Esophagus muscularis mucosa (tissue), 3 donors: ENCODE measurements at regions not wholly inside any gene's neighbourhood (a gene's known extent, or its start where the extent isn't known, plus 50 kb on each side); places are given as distances from the start of the nearest gene placed in this dataset.

Experiments used
- EP300 ChIP-seq: sonication (generic); formaldehyde crosslinking; IDR thresholded peaks from one replicate; pipeline ENCODE4 v1.6.1; 2017; ENCODE audit warnings: antibody characterized with exemption
- TF ChIP-seq, protein P1 (sequence below), 3 experiments: fragments of 200-600 bp in 2 of 3; fragments of 450-650 bp in 1 of 3; sonication (generic) in 2 of 3; IDR thresholded peaks; one replicate each; pipeline ENCODE4 v1.5.1; 2017 to 2019; ENCODE audit warnings: antibody characterized with exemption in 3 of 3, mild to moderate bottlenecking in 2 of 3, moderate library complexity in 1 of 3

DNA sequence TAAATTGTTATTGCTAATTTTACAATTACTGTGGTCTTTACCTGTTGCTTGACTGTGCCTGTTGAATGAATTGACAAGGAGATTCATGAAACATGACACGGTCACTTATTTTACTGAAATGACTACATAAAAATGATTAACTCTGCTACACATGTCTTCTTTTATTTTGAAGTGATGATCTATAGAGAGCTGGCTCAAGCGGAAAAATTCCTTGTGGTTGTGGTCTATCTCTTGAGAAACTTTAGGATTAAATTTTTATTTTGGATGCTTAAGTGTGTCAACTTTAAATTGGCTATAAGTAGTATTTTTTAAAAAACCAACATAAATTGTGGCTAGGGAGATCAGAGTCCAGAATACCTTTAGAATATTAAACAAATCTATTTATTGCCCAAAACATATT lies 131.8 kb upstream of the PITX2 start:
- no peak for TF ChIP-seq EP300
- TF ChIP-seq, protein P1, sequence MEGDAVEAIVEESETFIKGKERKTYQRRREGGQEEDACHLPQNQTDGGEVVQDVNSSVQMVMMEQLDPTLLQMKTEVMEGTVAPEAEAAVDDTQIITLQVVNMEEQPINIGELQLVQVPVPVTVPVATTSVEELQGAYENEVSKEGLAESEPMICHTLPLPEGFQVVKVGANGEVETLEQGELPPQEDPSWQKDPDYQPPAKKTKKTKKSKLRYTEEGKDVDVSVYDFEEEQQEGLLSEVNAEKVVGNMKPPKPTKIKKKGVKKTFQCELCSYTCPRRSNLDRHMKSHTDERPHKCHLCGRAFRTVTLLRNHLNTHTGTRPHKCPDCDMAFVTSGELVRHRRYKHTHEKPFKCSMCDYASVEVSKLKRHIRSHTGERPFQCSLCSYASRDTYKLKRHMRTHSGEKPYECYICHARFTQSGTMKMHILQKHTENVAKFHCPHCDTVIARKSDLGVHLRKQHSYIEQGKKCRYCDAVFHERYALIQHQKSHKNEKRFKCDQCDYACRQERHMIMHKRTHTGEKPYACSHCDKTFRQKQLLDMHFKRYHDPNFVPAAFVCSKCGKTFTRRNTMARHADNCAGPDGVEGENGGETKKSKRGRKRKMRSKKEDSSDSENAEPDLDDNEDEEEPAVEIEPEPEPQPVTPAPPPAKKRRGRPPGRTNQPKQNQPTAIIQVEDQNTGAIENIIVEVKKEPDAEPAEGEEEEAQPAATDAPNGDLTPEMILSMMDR (IDR thresholded peaks at IDR 0.05): no peak
